Muscle of back (tissue), 3 donors: ENCODE measurements at regions not wholly inside any gene's neighbourhood (a gene's known extent, or its start where the extent isn't known, plus 50 kb on each side); places are given as distances from the start of the nearest gene placed in this dataset.
"Not testable (repeated sequence)": the region's sequence is repeated elsewhere in the genome, so short reads cannot be mapped to it uniquely, and the experiment has no call there.

ENCODE experiments used
- DNase-seq, 3 donors: peaks; one replicate each; pipeline versions ENCODE4 v3.0.0 to v3.0.0-alpha.2; 2013

- DNase-seq = no peak
Observed at GRCh38 chr4:67038228-67038566, 507.1 kb downstream of the CENPC start.

GRCh38 chr4:67037504-67038227 lies 507.6 kb downstream of the CENPC start:
- DNase-seq = no peak

- peak in 2 of 3 donors; percentile 9 to 47 for DNase-seq
Observed at GRCh38 chr4:67036791-67037190, 508.5 kb downstream of the CENPC start.

- no peak for DNase-seq
Observed at GRCh38 chr4:67035986-67036385, 509.3 kb downstream of the CENPC start.

GRCh38 chr4:67035501-67035900 lies 509.8 kb downstream of the CENPC start:
- peak in 1 of 3 donors; percentile 55 for DNase-seq

- DNase-seq = no peak
Observed at GRCh38 chr4:67030636-67031035, 514.7 kb downstream of the CENPC start.

- no peak for DNase-seq
Observed at GRCh38 chr4:67020438-67020797, 524.9 kb downstream of the CENPC start.

GRCh38 chr4:67019686-67020437 lies 525.4 kb downstream of the CENPC start:
- DNase-seq = peak in 1 of 3 donors; percentile 37

- no peak for DNase-seq
Observed at GRCh38 chr4:67014592-67014991, 530.7 kb downstream of the CENPC start.

- no peak for DNase-seq
Observed at GRCh38 chr4:67006791-67007190, 538.5 kb downstream of the CENPC start.

- DNase-seq = no peak
Observed at GRCh38 chr4:66991521-66991920, 553.8 kb downstream of the CENPC start.

GRCh38 chr4:66974665-66975064 lies 570.6 kb downstream of the CENPC start:
- DNase-seq = no peak

GRCh38 chr4:66972087-66972486 lies 573.2 kb downstream of the CENPC start:
- DNase-seq = no peak

- no peak for DNase-seq
Observed at GRCh38 chr4:66964467-66964866, 580.8 kb downstream of the CENPC start.

GRCh38 chr4:66963084-66963483 lies 582.2 kb downstream of the CENPC start:
- no peak for DNase-seq

- DNase-seq = no peak
Observed at GRCh38 chr4:66959207-66959606, 586.1 kb downstream of the CENPC start.

GRCh38 chr4:66956852-66957251 lies 588.5 kb downstream of the CENPC start:
- no peak for DNase-seq

- DNase-seq = no peak
Observed at GRCh38 chr4:66956426-66956825, 588.9 kb downstream of the CENPC start.

- DNase-seq = no peak
Observed at GRCh38 chr4:66955784-66956183, 589.5 kb downstream of the CENPC start.

GRCh38 chr4:66949419-66949818 lies 595.9 kb downstream of the CENPC start:
- peak in 2 of 3 donors; percentile 7 to 14 for DNase-seq

- DNase-seq = no peak
Observed at GRCh38 chr4:66946761-66947160, 598.5 kb downstream of the CENPC start.

GRCh38 chr4:66943112-66943511 lies 602.2 kb downstream of the CENPC start:
- peak in 2 of 3 donors; percentile 3 to 24 for DNase-seq

GRCh38 chr4:66931981-66932380 lies 613.3 kb downstream of the CENPC start:
- DNase-seq = not testable (repeated sequence)

- no peak for DNase-seq
Observed at GRCh38 chr4:66930206-66930605, 615.1 kb downstream of the CENPC start.
